ENCODE measurements at regions not wholly inside any gene's neighbourhood (a gene's known extent, or its start where the extent isn't known, plus 50 kb on each side); places are given as distances from the start of the nearest gene placed in this dataset.

GRCh38 chr3:118550122-118550521 is 484.5 kb downstream of the IGSF11 start:
- TF ChIP-seq CTCF (IDR thresholded peaks at IDR 0.05 in 8 of 11, conservative IDR thresholded peaks at IDR 0.05 in 3 of 11) (no peak), POLR2A (IDR thresholded peaks at IDR 0.05) (no peak)

Data from spleen (tissue), 7 donors.